ENCODE measurements at regions not wholly inside any gene's neighbourhood (a gene's known extent, or its start where the extent isn't known, plus 50 kb on each side); places are given as distances from the start of the nearest gene placed in this dataset.

- no peak for TF ChIP-seq REST (IDR thresholded peaks at IDR 0.05; ENCODE audit: insufficient replicate concordance, low read depth)
- H3K27me3 ChIP-seq (ENCODE audit: insufficient read depth, poor library complexity, severe bottlenecking) = no peaks in the 10 kb centered on the region
- no peak overlapping the region for H3K4me3 ChIP-seq (replicated peaks; ENCODE audit: insufficient read depth, low read length)
- no peak for DNase-seq (ENCODE audit: low read depth in 1 of 2, low spot score in 1 of 2)
- no peak overlapping the region for H3K27ac ChIP-seq (replicated peaks)
These were observed 305.4 kb upstream of the F9 start for GRCh38 chrX:139224953-139225665.

- H3K4me3 ChIP-seq (replicated peaks; ENCODE audit: insufficient read depth, low read length) = no peak overlapping the region
- no peak overlapping the region for H3K27ac ChIP-seq (replicated peaks)
- H3K27me3 ChIP-seq (ENCODE audit: insufficient read depth, poor library complexity, severe bottlenecking) = peaks cover 3% of the 10 kb centered on the region
- TF ChIP-seq GABPA (IDR thresholded peaks at IDR 0.05; ENCODE audit: low read depth) = no peak
- no peak for TF ChIP-seq POLR2AphosphoS5 (IDR thresholded peaks at IDR 0.05; ENCODE audit: low read depth)
- TF ChIP-seq REST (IDR thresholded peaks at IDR 0.05; ENCODE audit: insufficient replicate concordance, low read depth) = no peak
- no peak for TF ChIP-seq CTCF (IDR thresholded peaks at IDR 0.05; ENCODE audit: insufficient read depth, low read length)
- no peak for DNase-seq (ENCODE audit: low read depth in 1 of 2, low spot score in 1 of 2)
These were observed 307.9 kb upstream of the F9 start for GRCh38 chrX:139222511-139223200.

GRCh38 chrX:139213241-139213709 lies 317.3 kb upstream of the F9 start:
- TF ChIP-seq CTCF (IDR thresholded peaks at IDR 0.05; ENCODE audit: insufficient read depth, low read length) = no peak
- no peak overlapping the region for H3K4me3 ChIP-seq (replicated peaks; ENCODE audit: insufficient read depth, low read length)
- no peaks in the 10 kb centered on the region for H3K27me3 ChIP-seq (ENCODE audit: insufficient read depth, poor library complexity, severe bottlenecking)
- DNase-seq (ENCODE audit: low read depth in 1 of 2, low spot score in 1 of 2) = no peak
- no peak overlapping the region for H3K27ac ChIP-seq (replicated peaks)

- no peak for DNase-seq (ENCODE audit: low read depth in 1 of 2, low spot score in 1 of 2)
- Histone ChIP-seq H3K27me3 (ENCODE audit: insufficient read depth, poor library complexity, severe bottlenecking) (no peaks in the 10 kb centered on the region), H3K4me3 (replicated peaks; ENCODE audit: insufficient read depth, low read length) (no peak overlapping the region), H3K27ac (replicated peaks) (no peak overlapping the region)
- no peak for TF ChIP-seq CTCF (IDR thresholded peaks at IDR 0.05; ENCODE audit: insufficient read depth, low read length)
- no peak for TF ChIP-seq POLR2AphosphoS5 (IDR thresholded peaks at IDR 0.05; ENCODE audit: low read depth)
- TF ChIP-seq REST (IDR thresholded peaks at IDR 0.05; ENCODE audit: insufficient replicate concordance, low read depth) = no peak
- TF ChIP-seq SPI1 (IDR thresholded peaks at IDR 0.05; ENCODE audit: borderline replicate concordance, low read depth) = no peak
- no peak for TF ChIP-seq GABPA (IDR thresholded peaks at IDR 0.05; ENCODE audit: low read depth)
These were observed 318.9 kb upstream of the F9 start for GRCh38 chrX:139211568-139212182.

Measured in HL-60 (cell line).